GM23248 (cell line): ENCODE measurements at regions not wholly inside any gene's neighbourhood (a gene's known extent, or its start where the extent isn't known, plus 50 kb on each side); places are given as distances from the start of the nearest gene placed in this dataset.

Experiments
- EZH2 ChIP-seq: fragments of 200-600 bp; sonication (generic); IDR thresholded peaks from 2 replicates; pipeline ENCODE4 v1.6.1; 2018; ENCODE audit warnings: antibody characterized with exemption, mild to moderate bottlenecking; ENCODE audit not compliant: insufficient read depth, poor library complexity, severe bottlenecking
- EZH2phosphoT487 ChIP-seq: fragments of 200-600 bp; sonication (generic); IDR thresholded peaks from 2 replicates; pipeline ENCODE4 v1.6.1; 2018; ENCODE audit warnings: antibody characterized with exemption, moderate library complexity, mild to moderate bottlenecking, low read depth; ENCODE audit not compliant: insufficient read depth

- TF ChIP-seq EZH2phosphoT487: no peak
- TF ChIP-seq EZH2: no peak
These were observed 162.7 kb upstream of the TTC29 start for GRCh38 chr4:147108409-147108808.
